ENCODE measurements at regions not wholly inside any gene's neighbourhood (a gene's known extent, or its start where the extent isn't known, plus 50 kb on each side); places are given as distances from the start of the nearest gene placed in this dataset.

DNA sequence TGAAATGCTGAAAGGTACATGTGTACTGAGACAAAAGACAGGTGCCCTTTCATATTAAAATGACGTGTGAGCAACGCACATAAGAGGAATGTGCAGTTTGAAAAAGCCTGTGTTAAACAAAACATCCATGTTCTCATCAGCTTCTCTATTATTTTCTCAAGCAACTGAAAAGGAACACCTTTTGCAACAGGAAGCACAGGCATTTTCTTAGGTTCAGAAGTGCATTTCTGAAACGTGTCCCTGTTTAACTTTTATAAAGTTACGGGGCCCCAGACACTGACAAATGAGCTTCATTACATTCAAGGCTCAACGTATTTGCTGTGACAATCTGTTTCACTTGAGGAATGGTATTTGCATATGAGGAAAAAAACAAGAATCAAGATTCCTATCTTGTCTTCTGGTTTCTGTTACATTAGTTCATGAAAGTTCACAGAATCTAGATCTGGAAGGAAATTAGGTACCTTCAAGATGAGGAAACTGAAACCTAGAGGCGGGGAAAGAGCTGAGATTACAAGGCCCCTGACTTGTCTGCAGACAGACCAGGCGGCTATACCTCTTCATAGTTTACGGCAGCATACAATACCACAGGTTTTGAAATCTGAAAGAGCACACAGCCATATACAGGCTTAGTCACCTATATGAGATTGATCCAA, 431.7 kb downstream of the KLF12 start:
- peak; percentile 54 for DNase-seq (ENCODE audit: extremely low read depth, insufficient read length)
- no peaks in the 10 kb centered on the region for H3K27me3 ChIP-seq (replicated peaks; ENCODE audit: control insufficient read depth, insufficient read depth, low read length)

GRCh38 chr13:73701160-73701559, 433.0 kb downstream of the KLF12 start:
- TF ChIP-seq CTCF (IDR thresholded peaks at IDR 0.05; ENCODE audit: insufficient read depth, low read length, poor library complexity, severe bottlenecking), result no peak
- DNase-seq (ENCODE audit: extremely low read depth, insufficient read length), result no peak
- no peaks in the 10 kb centered on the region for H3K27me3 ChIP-seq (replicated peaks; ENCODE audit: control insufficient read depth, insufficient read depth, low read length)
- H3K36me3 ChIP-seq (ENCODE audit: control insufficient read depth, insufficient read depth, low read length), result no peaks in the 10 kb centered on the region; the same call in 1 of the 2 replicates
- H3K4me3 ChIP-seq (replicated peaks; ENCODE audit: low read depth, low read length), result no peak overlapping the region

More for the DNA sequence above, 431.7 kb downstream of the KLF12 start:
- no peak for TF ChIP-seq CTCF (IDR thresholded peaks at IDR 0.05; ENCODE audit: insufficient read depth, low read length, poor library complexity, severe bottlenecking)
- no peaks in the 10 kb centered on the region; the same call in 1 of the 2 replicates for H3K36me3 ChIP-seq (ENCODE audit: control insufficient read depth, insufficient read depth, low read length)
- no peak overlapping the region for H3K4me3 ChIP-seq (replicated peaks; ENCODE audit: low read depth, low read length)

- H3K27me3 ChIP-seq (replicated peaks; ENCODE audit: control insufficient read depth, insufficient read depth, low read length), result no peaks in the 10 kb centered on the region
- no peak for TF ChIP-seq CTCF (IDR thresholded peaks at IDR 0.05; ENCODE audit: insufficient read depth, low read length, poor library complexity, severe bottlenecking)
- peaks cover 4% of the 10 kb centered on the region for H3K36me3 ChIP-seq (ENCODE audit: control insufficient read depth, insufficient read depth, low read length)
- no peak for DNase-seq (ENCODE audit: extremely low read depth, insufficient read length)
- no peak overlapping the region for H3K4me3 ChIP-seq (replicated peaks; ENCODE audit: low read depth, low read length)
These were observed 435.3 kb downstream of the KLF12 start for GRCh38 chr13:73698859-73699258.

- Histone ChIP-seq H3K4me3 (replicated peaks; ENCODE audit: low read depth, low read length) (no peak overlapping the region), H3K27me3 (replicated peaks; ENCODE audit: control insufficient read depth, insufficient read depth, low read length) (no peaks in the 10 kb centered on the region), H3K36me3 (ENCODE audit: control insufficient read depth, insufficient read depth, low read length) (peaks cover 4% of the 10 kb centered on the region)
- no peak for DNase-seq (ENCODE audit: extremely low read depth, insufficient read length)
- TF ChIP-seq CTCF (IDR thresholded peaks at IDR 0.05; ENCODE audit: insufficient read depth, low read length, poor library complexity, severe bottlenecking), result no peak
These were observed 437.0 kb downstream of the KLF12 start for GRCh38 chr13:73697166-73697565.

- TF ChIP-seq CTCF (IDR thresholded peaks at IDR 0.05; ENCODE audit: insufficient read depth, low read length, poor library complexity, severe bottlenecking), result no peak
- Histone ChIP-seq H3K4me3 (replicated peaks; ENCODE audit: low read depth, low read length) (no peak overlapping the region), H3K36me3 (ENCODE audit: control insufficient read depth, insufficient read depth, low read length) (peaks cover 4% of the 10 kb centered on the region), H3K27me3 (replicated peaks; ENCODE audit: control insufficient read depth, insufficient read depth, low read length) (no peaks in the 10 kb centered on the region)
- no peak for DNase-seq (ENCODE audit: extremely low read depth, insufficient read length)
These were observed 437.5 kb downstream of the KLF12 start for GRCh38 chr13:73696713-73697112.

- TF ChIP-seq CTCF (IDR thresholded peaks at IDR 0.05; ENCODE audit: insufficient read depth, low read length, poor library complexity, severe bottlenecking), result no peak
These were observed 437.9 kb downstream of the KLF12 start for GRCh38 chr13:73696271-73696670.

More at GRCh38 chr13:73696271-73696670, 437.9 kb downstream of the KLF12 start:
- DNase-seq (ENCODE audit: extremely low read depth, insufficient read length), result no peak
- no peaks in the 10 kb centered on the region for H3K27me3 ChIP-seq (replicated peaks; ENCODE audit: control insufficient read depth, insufficient read depth, low read length)
- H3K36me3 ChIP-seq (ENCODE audit: control insufficient read depth, insufficient read depth, low read length), result peaks cover 4% of the 10 kb centered on the region
- no peak overlapping the region for H3K4me3 ChIP-seq (replicated peaks; ENCODE audit: low read depth, low read length)
